ENCODE measurements at regions not wholly inside any gene's neighbourhood (a gene's known extent, or its start where the extent isn't known, plus 50 kb on each side); places are given as distances from the start of the nearest gene placed in this dataset.

GRCh38 chr2:129242269-129242668 lies 737.2 kb upstream of the RAB6C start:
- H3K4me3 ChIP-seq (replicated peaks; ENCODE audit: insufficient read depth, low read length), result no peak overlapping the region
- TF ChIP-seq POLR2AphosphoS5 (IDR thresholded peaks at IDR 0.05; ENCODE audit: low read depth), result no peak
- H3K27ac ChIP-seq (replicated peaks), result no peak overlapping the region
- H3K27me3 ChIP-seq (ENCODE audit: insufficient read depth, poor library complexity, severe bottlenecking), result peaks cover 3% of the 10 kb centered on the region
- no peak for DNase-seq (ENCODE audit: low read depth in 1 of 2, low spot score in 1 of 2)

DNA sequence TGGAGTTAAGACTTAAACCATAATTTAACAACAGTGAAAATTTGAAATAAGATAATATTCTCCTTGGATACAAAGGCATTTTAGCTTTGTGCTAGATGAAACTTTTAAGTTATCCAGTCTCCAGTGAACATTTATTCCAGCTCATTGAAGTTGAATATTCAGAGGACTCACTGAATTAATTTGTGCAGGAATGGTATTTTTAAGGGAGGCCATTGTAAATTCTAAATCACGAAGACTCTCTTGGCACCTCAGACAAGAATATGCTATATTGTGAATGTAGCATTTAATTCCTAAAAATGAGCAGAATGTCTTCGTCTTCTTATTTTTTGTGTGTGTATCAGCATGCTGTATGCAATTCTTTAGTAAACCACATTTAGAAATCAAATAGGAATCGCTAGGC lies 731.7 kb upstream of the RAB6C start:
- H3K4me3 ChIP-seq (replicated peaks; ENCODE audit: insufficient read depth, low read length), result no peak overlapping the region
- peaks cover 3% of the 10 kb centered on the region for H3K27me3 ChIP-seq (ENCODE audit: insufficient read depth, poor library complexity, severe bottlenecking)
- no peak for DNase-seq (ENCODE audit: low read depth in 1 of 2, low spot score in 1 of 2)
- H3K27ac ChIP-seq (replicated peaks), result no peak overlapping the region
- TF ChIP-seq, protein P1, sequence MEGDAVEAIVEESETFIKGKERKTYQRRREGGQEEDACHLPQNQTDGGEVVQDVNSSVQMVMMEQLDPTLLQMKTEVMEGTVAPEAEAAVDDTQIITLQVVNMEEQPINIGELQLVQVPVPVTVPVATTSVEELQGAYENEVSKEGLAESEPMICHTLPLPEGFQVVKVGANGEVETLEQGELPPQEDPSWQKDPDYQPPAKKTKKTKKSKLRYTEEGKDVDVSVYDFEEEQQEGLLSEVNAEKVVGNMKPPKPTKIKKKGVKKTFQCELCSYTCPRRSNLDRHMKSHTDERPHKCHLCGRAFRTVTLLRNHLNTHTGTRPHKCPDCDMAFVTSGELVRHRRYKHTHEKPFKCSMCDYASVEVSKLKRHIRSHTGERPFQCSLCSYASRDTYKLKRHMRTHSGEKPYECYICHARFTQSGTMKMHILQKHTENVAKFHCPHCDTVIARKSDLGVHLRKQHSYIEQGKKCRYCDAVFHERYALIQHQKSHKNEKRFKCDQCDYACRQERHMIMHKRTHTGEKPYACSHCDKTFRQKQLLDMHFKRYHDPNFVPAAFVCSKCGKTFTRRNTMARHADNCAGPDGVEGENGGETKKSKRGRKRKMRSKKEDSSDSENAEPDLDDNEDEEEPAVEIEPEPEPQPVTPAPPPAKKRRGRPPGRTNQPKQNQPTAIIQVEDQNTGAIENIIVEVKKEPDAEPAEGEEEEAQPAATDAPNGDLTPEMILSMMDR (IDR thresholded peaks at IDR 0.05; ENCODE audit: insufficient read depth, low read length), result no peak
- TF ChIP-seq GABPA (IDR thresholded peaks at IDR 0.05; ENCODE audit: low read depth) (no peak), SPI1 (IDR thresholded peaks at IDR 0.05; ENCODE audit: borderline replicate concordance, low read depth) (no peak), POLR2AphosphoS5 (IDR thresholded peaks at IDR 0.05; ENCODE audit: low read depth) (no peak)
- TF ChIP-seq, protein P2, sequence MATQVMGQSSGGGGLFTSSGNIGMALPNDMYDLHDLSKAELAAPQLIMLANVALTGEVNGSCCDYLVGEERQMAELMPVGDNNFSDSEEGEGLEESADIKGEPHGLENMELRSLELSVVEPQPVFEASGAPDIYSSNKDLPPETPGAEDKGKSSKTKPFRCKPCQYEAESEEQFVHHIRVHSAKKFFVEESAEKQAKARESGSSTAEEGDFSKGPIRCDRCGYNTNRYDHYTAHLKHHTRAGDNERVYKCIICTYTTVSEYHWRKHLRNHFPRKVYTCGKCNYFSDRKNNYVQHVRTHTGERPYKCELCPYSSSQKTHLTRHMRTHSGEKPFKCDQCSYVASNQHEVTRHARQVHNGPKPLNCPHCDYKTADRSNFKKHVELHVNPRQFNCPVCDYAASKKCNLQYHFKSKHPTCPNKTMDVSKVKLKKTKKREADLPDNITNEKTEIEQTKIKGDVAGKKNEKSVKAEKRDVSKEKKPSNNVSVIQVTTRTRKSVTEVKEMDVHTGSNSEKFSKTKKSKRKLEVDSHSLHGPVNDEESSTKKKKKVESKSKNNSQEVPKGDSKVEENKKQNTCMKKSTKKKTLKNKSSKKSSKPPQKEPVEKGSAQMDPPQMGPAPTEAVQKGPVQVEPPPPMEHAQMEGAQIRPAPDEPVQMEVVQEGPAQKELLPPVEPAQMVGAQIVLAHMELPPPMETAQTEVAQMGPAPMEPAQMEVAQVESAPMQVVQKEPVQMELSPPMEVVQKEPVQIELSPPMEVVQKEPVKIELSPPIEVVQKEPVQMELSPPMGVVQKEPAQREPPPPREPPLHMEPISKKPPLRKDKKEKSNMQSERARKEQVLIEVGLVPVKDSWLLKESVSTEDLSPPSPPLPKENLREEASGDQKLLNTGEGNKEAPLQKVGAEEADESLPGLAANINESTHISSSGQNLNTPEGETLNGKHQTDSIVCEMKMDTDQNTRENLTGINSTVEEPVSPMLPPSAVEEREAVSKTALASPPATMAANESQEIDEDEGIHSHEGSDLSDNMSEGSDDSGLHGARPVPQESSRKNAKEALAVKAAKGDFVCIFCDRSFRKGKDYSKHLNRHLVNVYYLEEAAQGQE (IDR thresholded peaks at IDR 0.05; ENCODE audit: insufficient replicate concordance, low read depth), result no peak

GRCh38 chr2:129248198-129248597 lies 731.3 kb upstream of the RAB6C start:
- TF ChIP-seq SPI1 (IDR thresholded peaks at IDR 0.05; ENCODE audit: borderline replicate concordance, low read depth), result no peak
- H3K27ac ChIP-seq (replicated peaks), result no peak overlapping the region
- H3K27me3 ChIP-seq (ENCODE audit: insufficient read depth, poor library complexity, severe bottlenecking), result peaks cover 3% of the 10 kb centered on the region
- no peak overlapping the region for H3K4me3 ChIP-seq (replicated peaks; ENCODE audit: insufficient read depth, low read length)
- no peak for DNase-seq (ENCODE audit: low read depth in 1 of 2, low spot score in 1 of 2)

DNA sequence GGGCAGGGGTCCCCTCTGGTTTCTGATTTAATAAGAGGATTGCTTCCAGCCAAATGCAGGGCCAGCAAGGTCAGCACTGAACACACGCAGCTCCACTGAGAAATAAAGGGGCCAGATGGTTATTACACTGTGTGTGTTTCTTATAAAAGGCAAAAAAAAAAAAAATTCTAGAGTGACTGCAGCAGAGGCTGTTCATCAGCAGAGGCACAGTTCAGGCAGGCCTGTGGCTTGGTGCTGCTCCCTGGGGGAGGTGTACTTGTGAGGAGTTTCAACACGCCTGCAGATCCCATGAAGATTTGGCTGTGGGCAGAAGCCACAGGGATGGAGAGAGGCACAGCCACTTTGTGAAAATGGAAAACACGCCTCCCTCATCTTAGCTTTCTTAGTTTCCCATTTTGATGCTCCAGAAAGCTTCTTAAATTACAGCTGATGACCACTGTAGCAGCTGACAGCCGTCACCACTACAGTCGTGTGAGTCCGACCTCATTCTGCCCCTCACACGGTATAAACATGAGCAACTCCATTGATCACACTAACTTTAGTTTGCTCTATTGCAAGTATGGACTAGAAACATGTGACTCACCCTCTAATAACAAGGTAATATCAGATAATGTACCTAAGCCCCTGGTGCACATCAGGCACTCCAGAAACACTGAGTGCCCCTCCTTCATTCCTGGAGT lies 726.5 kb upstream of the RAB6C start:
- no peak for DNase-seq (ENCODE audit: low read depth in 1 of 2, low spot score in 1 of 2)

More for the DNA sequence above, 726.5 kb upstream of the RAB6C start:
- Histone ChIP-seq H3K27ac (replicated peaks) (no peak overlapping the region), H3K27me3 (ENCODE audit: insufficient read depth, poor library complexity, severe bottlenecking) (no peaks in the 10 kb centered on the region), H3K4me3 (replicated peaks; ENCODE audit: insufficient read depth, low read length) (no peak overlapping the region)
- TF ChIP-seq POLR2AphosphoS5 (IDR thresholded peaks at IDR 0.05; ENCODE audit: low read depth) (no peak), GABPA (IDR thresholded peaks at IDR 0.05; ENCODE audit: low read depth) (no peak), SPI1 (IDR thresholded peaks at IDR 0.05; ENCODE audit: borderline replicate concordance, low read depth) (no peak)
- TF ChIP-seq, protein P2 (IDR thresholded peaks at IDR 0.05; ENCODE audit: insufficient replicate concordance, low read depth), result no peak
- TF ChIP-seq, protein P1 (IDR thresholded peaks at IDR 0.05; ENCODE audit: insufficient read depth, low read length), result no peak

Measured in HL-60 (cell line).